ENCODE measurements at regions not wholly inside any gene's neighbourhood (a gene's known extent, or its start where the extent isn't known, plus 50 kb on each side); places are given as distances from the start of the nearest gene placed in this dataset.

- Histone ChIP-seq H3K9me3 (ENCODE audit: low read depth) (no peaks in the 10 kb centered on the region), H3K79me2 (no peaks in the 10 kb centered on the region), H3K4me2 (no peak overlapping the region), H4K20me1 (ENCODE audit: insufficient read depth, poor library complexity, severe bottlenecking) (no peaks in the 10 kb centered on the region), H3K36me3 (replicated peaks; ENCODE audit: insufficient read depth, low read depth) (no peaks in the 10 kb centered on the region), H2AFZ (no peak overlapping the region), H3K4me1 (ENCODE audit: insufficient read depth) (no peaks in the 10 kb centered on the region), H3K27me3 (no peaks in the 10 kb centered on the region), H3K4me3 (no peak overlapping the region), H3K27ac (no peak overlapping the region), H3K9me2 (replicated peaks; ENCODE audit: insufficient read depth) (no peaks in the 10 kb centered on the region)
- WGBS (ENCODE audit: low lambda C conversion rate, missing lambda C conversion rate): 91% methylated on average over 1 of the region's 1 CpG
- DNase-seq (ENCODE audit: low spot score): no peak
- TF ChIP-seq, protein P1, sequence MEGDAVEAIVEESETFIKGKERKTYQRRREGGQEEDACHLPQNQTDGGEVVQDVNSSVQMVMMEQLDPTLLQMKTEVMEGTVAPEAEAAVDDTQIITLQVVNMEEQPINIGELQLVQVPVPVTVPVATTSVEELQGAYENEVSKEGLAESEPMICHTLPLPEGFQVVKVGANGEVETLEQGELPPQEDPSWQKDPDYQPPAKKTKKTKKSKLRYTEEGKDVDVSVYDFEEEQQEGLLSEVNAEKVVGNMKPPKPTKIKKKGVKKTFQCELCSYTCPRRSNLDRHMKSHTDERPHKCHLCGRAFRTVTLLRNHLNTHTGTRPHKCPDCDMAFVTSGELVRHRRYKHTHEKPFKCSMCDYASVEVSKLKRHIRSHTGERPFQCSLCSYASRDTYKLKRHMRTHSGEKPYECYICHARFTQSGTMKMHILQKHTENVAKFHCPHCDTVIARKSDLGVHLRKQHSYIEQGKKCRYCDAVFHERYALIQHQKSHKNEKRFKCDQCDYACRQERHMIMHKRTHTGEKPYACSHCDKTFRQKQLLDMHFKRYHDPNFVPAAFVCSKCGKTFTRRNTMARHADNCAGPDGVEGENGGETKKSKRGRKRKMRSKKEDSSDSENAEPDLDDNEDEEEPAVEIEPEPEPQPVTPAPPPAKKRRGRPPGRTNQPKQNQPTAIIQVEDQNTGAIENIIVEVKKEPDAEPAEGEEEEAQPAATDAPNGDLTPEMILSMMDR (IDR thresholded peaks at IDR 0.05; ENCODE audit: poor library complexity): no peak
- TF ChIP-seq EZH2 (IDR thresholded peaks at IDR 0.05; ENCODE audit: borderline replicate concordance) (no peak), EZH2phosphoT487 (IDR thresholded peaks at IDR 0.05; ENCODE audit: low read depth, severe bottlenecking, unreplicated experiment) (no peak)
Observed at GRCh38 chr2:63710732-63711131, 122.0 kb downstream of the MDH1 start.

GRCh38 chr2:63712748-63713147 is 124.0 kb downstream of the MDH1 start:
- no peak for DNase-seq (ENCODE audit: low spot score)
- Histone ChIP-seq H3K27me3 (no peaks in the 10 kb centered on the region), H4K20me1 (ENCODE audit: insufficient read depth, poor library complexity, severe bottlenecking) (no peaks in the 10 kb centered on the region), H3K36me3 (replicated peaks; ENCODE audit: insufficient read depth, low read depth) (no peaks in the 10 kb centered on the region), H3K9me2 (replicated peaks; ENCODE audit: insufficient read depth) (no peaks in the 10 kb centered on the region), H3K9me3 (ENCODE audit: low read depth) (no peaks in the 10 kb centered on the region), H3K4me2 (no peak overlapping the region), H3K27ac (no peak overlapping the region), H2AFZ (no peak overlapping the region), H3K79me2 (no peaks in the 10 kb centered on the region), H3K4me3 (no peak overlapping the region), H3K4me1 (ENCODE audit: insufficient read depth) (no peaks in the 10 kb centered on the region)
- TF ChIP-seq, protein P1 (IDR thresholded peaks at IDR 0.05; ENCODE audit: poor library complexity): no peak
- TF ChIP-seq EZH2phosphoT487 (IDR thresholded peaks at IDR 0.05; ENCODE audit: low read depth, severe bottlenecking, unreplicated experiment) (no peak), EZH2 (IDR thresholded peaks at IDR 0.05; ENCODE audit: borderline replicate concordance) (no peak)
- WGBS (ENCODE audit: low lambda C conversion rate, missing lambda C conversion rate): 78% methylated on average over 2 of the region's 2 CpGs

- Histone ChIP-seq H3K4me2 (no peak overlapping the region), H3K4me3 (no peak overlapping the region), H2AFZ (no peak overlapping the region), H3K4me1 (ENCODE audit: insufficient read depth) (no peaks in the 10 kb centered on the region), H3K9me3 (ENCODE audit: low read depth) (no peaks in the 10 kb centered on the region), H3K79me2 (no peaks in the 10 kb centered on the region), H3K36me3 (replicated peaks; ENCODE audit: insufficient read depth, low read depth) (no peaks in the 10 kb centered on the region), H3K27me3 (no peaks in the 10 kb centered on the region), H3K9me2 (replicated peaks; ENCODE audit: insufficient read depth) (no peaks in the 10 kb centered on the region), H3K27ac (no peak overlapping the region), H4K20me1 (ENCODE audit: insufficient read depth, poor library complexity, severe bottlenecking) (no peaks in the 10 kb centered on the region)
- TF ChIP-seq, protein P1 (IDR thresholded peaks at IDR 0.05; ENCODE audit: poor library complexity): no peak
- no peak for TF ChIP-seq EZH2 (IDR thresholded peaks at IDR 0.05; ENCODE audit: borderline replicate concordance)
- no peak for DNase-seq (ENCODE audit: low spot score)
- 69% methylated on average over 2 of the region's 2 CpGs for WGBS (ENCODE audit: low lambda C conversion rate, missing lambda C conversion rate)
Observed at GRCh38 chr2:63716146-63716545, 125.5 kb upstream of the UGP2 start.

GRCh38 chr2:63719052-63719451 is 122.6 kb upstream of the UGP2 start:
- Histone ChIP-seq H3K4me3 (no peak overlapping the region), H3K27ac (no peak overlapping the region), H4K20me1 (ENCODE audit: insufficient read depth, poor library complexity, severe bottlenecking) (no peaks in the 10 kb centered on the region), H3K36me3 (replicated peaks; ENCODE audit: insufficient read depth, low read depth) (no peaks in the 10 kb centered on the region), H3K9me3 (ENCODE audit: low read depth) (no peaks in the 10 kb centered on the region), H3K4me2 (no peak overlapping the region), H3K9me2 (replicated peaks; ENCODE audit: insufficient read depth) (no peaks in the 10 kb centered on the region), H3K79me2 (no peaks in the 10 kb centered on the region), H2AFZ (no peak overlapping the region), H3K4me1 (ENCODE audit: insufficient read depth) (no peaks in the 10 kb centered on the region), H3K27me3 (no peaks in the 10 kb centered on the region)
- TF ChIP-seq EZH2phosphoT487 (IDR thresholded peaks at IDR 0.05; ENCODE audit: low read depth, severe bottlenecking, unreplicated experiment): no peak
- TF ChIP-seq, protein P1 (IDR thresholded peaks at IDR 0.05; ENCODE audit: poor library complexity): no peak
- 61% methylated on average over 1 of the region's 1 CpG for WGBS (ENCODE audit: low lambda C conversion rate, missing lambda C conversion rate)
- DNase-seq (ENCODE audit: low spot score): no peak

Data from hepatocyte (in vitro differentiated cells).